GM19452 (cell line): ENCODE measurements at regions not wholly inside any gene's neighbourhood (a gene's known extent, or its start where the extent isn't known, plus 50 kb on each side); places are given as distances from the start of the nearest gene placed in this dataset.
A peak's percentile ranks its signal among the peaks of the same experiment; 100 is the strongest.
"Not testable (repeated sequence)": the region's sequence is repeated elsewhere in the genome, so short reads cannot be mapped to it uniquely, and the experiment has no call there.

Experiments used
- ATAC-seq: cut with Tn5 transposase; IDR thresholded peaks from one replicate; pipeline ENCODE4 v1.9.1; 2021; ENCODE audit not compliant: unreplicated experiment

DNA sequence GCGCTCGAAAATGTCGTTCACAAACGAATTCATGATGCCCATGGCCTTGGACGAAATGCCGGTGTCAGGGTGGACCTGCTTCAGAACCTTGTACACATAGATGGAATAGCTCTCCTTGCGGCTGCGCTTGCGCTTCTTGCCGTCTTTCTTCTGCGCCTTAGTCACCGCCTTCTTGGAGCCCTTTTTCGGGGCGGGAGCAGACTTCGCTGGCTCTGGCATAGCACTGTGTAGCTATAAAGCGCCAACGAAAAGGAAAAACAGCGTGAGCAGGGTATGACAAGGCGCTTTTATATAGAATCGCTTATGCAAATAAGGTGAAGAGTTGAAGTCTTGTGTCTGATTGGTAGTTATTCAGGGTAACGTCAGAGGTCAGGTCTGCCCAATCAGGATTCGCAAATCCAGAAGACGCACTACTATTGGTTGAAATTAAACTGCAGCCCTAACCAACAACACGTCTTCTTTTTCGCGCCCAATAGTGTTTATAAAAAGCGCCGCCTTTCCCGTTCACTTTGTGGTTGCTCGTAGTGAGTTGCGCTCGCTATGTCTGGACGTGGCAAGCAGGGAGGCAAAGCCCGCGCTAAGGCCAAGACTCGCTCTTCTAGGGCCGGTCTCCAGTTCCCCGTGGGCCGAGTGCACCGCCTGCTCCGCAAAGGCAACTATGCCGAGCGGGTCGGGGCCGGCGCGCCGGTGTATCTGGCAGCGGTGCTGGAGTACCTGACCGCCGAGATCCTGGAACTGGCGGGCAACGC, 114.8 kb upstream of the PRSS16 start:
- ATAC-seq: peak; percentile 66

DNA sequence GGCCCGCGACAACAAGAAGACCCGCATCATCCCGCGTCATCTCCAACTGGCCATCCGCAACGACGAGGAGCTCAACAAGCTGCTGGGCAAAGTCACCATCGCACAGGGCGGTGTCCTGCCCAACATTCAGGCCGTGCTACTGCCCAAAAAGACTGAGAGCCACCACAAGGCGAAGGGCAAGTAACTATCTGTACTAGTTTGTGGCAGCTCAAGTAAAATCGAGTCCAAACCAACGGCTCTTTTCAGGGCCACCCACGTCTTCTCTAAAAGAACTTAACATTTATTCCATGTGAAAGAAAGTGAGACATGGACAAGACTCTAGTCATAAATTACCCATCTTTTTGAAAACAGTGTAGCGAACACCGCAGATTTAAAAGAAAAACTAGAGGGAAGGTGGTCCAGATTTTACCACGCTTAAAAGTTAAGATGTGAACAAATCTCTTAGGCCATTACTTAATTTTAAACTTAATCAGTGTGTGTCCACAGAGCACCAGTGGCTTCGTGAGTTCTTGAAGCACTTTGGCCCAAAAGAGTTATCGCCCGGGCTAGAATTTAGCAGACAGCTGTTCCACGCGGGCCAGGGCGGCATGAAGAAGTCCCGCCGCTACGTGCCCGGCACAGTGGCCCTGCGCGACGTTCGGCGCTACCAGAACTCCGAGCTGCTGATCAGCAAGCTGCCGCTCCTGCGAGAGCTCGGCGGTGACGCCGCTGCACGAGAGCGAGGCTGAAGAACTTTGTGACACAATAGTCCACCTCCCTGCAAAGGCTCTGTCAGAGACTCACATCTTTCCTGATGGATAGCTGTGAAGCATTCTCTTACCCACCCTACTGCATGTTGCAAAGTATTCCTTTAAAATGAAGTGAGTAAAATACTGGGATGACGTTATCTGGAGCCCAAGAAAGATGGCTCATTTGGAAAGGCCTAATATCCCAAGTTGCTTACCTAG, 113.9 kb upstream of the PRSS16 start:
- no peak for ATAC-seq

DNA sequence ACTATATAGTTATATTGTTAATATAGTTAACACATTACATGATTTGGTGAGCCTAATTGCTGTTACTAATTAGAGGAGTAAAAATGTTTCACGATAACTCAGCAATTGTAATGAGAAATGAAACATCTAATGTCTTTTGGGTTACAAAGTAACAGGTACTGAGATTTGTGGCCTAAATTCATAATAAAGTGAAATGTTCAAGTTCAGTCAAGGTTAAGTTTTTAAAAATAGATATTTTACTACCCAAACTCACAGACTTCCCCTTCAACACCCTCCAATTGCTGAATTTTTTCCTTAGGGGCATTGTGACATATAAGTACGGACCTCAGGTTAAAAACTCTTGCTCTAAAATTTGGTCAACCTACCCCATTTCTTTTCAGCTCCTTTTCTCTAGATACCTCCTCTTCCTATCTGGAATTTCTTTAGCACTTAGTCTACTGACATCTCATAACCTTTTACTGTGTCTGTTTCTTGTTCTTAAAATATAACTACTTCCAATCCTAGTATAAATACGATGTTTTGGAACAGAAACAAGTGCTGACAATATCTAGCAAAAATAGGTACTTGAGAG, 112.3 kb upstream of the PRSS16 start:
- no peak for ATAC-seq

DNA sequence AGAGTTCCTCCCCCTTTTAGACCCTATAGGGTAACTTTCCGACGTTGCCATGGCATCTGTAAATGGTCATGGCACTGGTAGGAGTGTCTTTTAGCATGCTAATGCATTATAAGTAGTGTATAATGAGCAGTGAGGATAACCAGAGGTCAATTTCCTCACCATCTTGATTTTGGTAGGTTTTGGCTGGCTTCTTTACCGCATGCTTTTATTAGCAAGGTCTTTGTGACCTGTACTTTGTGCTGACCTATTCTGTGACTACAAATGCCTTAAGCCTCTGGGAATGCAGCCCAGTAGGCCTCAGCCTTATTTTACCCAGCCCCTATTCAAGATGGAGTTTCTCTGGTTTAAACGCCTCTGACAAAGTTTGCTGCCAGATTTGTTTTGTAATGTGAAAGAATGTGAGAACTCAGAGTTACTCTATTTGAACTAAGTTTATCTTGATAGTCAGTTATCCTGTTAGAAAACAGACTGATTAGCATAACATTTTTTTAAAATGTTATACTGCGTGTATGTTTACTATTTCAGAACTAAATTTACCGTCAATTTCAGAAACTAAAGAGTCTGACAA, 111.3 kb upstream of the PRSS16 start:
- ATAC-seq: no peak

DNA sequence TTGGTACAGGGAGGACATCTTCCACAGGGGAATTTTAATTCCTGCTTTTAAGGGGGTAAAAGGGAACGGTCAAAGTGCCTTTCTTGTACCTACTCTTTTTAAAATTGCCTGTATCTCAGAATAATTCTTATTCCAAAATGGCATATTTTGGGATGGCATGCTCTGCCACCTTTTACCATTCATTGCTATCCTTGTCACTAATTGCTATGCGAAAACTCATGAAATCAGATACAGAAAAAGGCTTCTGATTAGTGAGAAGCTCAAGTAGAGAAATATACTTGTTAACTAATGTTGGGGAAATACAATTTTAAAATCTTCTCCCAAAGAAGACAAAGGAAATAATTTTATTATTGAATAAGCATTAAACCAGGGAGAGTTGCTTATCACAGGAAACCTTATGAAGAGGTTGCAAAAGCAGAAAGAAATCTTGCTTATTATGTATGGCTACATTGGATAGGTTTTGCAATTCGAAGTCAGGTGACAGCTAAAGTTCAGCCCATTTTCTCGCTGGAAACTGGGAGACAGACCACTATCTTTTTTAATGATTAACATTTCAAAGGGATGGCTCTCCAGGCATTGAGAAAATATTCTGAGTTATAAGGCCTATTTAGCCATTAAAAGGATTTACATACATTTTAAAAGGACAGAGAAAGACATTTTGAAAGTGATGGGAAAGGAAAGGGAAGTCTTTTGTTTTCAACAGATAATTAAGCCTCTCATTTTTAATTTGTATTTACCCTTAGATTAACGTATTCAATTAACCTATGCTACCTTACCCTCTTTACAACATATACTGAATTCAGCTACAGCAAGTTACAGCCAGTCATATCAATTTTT, 110.3 kb upstream of the PRSS16 start:
- no peak for ATAC-seq

DNA sequence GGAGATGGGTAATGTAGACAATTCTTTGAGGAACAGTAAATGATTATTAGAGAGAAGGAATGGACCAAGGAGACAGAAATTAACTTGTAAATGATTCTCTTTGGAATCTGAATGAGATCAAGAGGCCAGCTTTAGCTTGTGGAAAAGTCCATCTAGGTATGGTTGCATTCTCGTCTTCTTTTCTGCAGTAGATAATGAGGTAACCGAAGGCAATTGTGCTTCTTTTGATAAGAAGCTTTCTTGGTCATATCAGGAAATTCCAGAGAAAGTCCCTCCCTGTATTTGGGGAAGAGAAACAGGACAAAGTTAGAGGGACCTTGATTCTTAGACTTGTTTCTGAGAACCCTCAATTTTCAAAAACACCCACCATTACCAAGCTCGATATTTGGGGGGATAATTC, 109.1 kb upstream of the PRSS16 start:
- no peak for ATAC-seq

DNA sequence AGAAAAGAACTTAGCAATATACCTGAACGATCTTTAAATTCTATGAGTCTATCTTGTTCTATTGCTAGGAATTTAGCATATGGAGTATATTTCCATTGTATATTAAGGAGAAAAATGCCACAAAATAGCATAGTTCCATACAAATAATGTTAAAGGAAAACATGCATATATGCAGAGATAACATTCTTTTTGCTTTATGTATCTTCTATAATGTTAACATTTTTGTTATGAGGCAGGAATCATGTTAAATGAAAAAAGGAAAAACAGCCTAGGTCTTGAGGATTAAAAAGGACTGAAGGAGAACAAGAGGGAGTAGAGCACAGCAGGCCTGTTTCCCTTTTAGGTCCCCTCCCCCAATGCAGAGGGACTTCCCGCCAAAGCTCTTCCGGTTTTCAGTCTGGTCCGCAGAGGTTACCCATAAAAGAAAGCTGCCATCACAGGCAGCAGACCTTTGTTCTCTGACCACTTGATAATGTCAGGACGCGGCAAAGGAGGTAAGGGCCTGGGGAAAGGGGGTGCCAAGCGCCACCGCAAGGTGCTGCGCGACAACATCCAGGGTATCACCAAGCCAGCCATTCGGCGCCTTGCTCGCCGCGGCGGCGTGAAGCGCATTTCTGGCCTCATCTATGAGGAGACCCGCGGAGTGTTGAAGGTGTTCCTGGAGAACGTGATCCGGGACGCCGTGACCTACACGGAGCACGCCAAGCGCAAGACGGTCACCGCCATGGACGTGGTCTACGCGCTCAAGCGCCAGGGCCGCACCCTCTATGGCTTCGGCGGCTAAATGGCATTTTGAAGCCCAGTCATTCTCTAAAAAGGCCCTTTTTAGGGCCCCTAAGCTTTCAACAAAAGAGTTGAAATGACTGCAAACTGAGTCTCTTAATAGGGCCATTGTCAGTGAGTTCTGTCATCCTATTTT, 108.4 kb upstream of the PRSS16 start:
- peak; percentile 64 for ATAC-seq

DNA sequence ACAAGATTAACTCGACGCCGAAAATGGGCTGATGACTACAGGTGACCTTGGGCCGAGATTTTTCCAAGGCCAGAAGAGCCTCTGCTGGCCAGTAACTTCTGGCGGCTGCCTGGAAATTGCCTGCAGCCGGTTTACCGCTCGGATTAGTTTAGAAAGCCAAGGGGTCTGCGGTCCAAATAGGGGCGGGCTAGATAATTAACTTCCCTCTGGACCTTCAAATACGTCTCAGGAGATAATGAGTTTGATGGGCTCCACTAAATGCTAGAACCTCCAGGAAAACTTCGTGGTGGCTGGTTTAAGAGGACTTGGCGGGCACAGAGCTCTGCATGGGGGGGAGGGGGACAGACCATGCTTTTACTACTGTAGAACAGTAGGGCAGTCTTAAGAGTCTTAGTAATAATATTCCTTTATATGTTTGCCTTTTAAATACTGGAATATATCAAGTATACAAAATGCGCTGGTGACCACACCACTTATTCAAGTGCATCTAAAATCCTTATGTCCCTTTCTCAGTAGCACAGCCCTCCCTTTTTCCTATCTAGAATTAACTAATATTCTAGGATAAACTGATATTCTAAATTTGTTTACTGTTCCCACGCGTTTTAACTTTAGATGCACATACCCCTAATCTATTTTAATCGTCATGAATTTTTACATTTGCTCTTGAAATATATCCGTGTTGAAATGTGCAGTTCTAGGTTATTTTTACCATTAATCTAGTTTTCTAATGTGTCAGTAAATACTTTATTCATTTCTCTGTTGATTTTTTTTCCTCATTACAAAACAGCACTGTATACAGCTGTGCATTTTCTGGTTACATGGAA, 107.5 kb upstream of the PRSS16 start:
- ATAC-seq: peak; percentile 12

DNA sequence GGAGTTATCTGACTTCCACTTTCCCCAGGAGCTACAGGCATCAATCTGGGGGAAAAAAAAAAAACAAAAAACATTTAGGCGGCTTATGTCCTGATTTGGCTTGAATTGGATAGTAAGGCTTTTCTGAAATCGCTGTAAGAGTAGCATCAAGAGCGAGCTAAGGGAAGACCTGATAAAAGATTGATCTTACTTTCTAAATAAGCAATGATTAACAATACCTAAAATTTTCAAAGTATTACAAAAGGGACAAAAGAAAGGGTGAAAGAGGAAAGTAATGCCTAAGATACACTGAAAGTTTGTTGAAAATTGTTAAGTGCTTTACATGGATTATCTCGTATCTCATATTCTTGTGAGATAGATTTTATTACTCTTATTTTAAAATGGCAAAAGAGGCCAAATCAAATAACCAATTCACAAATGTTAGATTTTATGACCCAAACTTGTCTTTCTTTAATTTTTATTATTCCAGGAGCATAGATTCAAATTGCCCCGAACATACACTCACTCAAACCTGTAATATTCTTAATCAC, 106.4 kb upstream of the PRSS16 start:
- ATAC-seq: no peak

DNA sequence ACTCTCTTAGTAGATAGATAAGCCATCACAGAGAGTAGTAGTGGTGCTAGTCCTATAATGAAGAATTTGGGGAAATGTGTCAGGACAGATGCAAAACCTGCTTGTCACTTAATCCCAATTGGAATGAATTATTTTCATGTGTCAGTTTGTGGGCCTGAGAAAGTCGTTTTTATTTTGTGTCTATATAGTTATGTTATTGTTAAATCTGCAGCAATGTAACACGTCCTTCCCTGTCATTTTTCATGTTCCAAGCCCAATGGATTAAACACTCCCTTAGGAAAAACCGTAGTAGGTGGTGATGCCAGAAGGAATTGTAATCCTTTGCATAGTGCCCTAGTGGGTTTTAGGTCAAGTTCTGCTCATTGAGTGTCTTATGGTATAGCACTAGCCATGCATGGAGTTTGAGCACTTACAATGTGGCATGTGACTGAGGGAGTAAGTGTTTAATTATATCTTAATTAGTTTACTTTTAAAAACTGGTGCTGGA, 105.9 kb upstream of the PRSS16 start:
- ATAC-seq: no peak

DNA sequence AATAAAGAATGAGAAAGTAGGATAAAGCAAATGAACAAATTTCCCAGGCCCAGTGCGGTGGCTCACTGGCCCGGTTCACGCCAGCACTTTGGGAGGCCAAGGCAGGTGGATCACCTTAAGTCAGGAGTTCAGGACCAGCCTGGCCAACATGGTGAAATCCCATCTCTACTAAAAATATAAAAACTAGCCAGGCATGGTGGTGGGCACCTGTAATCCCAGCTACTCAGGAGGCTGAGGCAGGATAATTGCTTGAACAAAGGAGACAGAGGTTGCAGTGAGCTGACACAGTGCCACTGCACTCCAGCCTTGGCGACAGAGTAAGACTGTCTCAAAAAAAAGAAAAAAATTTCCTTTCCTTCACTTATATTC, 104.5 kb upstream of the PRSS16 start:
- not testable (repeated sequence) for ATAC-seq

DNA sequence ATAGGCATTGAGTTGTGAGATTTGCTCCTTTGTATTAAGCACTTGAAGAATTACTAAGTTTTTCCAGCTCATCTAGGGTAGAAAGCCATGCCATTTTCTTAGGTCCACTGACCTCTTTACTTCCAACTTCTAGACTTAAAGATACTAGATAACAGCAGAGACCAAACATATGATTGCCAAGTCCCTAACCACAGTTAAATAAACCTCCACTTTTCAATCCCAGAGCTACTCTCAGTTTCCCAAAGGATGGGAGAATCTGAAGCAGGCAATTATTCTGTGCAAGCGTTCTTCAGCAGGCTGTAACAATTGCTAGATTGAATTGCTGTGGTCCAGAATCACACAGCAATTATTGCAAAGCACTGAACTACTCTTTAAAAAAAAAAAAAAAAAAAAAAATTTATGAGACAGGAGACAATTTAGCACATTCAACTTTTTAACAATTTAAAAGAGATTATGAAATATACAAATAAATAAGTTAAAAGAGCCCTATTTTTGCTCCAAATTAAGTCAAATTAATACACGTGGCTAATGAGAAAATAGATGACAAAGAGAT, 104.0 kb upstream of the PRSS16 start:
- ATAC-seq: no peak

DNA sequence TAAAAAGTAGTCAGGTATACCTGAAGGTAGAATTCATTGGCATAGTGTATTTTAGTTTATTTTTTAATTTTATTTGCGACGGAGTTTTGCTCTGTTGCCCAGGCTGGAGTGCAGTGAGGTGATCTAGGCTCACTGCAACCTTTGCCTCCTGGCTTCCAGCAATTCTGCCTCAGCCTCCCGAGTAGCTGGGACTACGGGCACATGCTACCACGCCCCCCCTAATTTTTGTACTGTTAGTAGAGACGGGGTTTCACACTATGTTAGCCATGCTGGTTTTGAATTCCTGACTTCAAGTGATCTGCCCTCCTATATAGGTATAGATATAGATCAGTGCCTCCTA, 102.8 kb upstream of the PRSS16 start:
- no peak for ATAC-seq

DNA sequence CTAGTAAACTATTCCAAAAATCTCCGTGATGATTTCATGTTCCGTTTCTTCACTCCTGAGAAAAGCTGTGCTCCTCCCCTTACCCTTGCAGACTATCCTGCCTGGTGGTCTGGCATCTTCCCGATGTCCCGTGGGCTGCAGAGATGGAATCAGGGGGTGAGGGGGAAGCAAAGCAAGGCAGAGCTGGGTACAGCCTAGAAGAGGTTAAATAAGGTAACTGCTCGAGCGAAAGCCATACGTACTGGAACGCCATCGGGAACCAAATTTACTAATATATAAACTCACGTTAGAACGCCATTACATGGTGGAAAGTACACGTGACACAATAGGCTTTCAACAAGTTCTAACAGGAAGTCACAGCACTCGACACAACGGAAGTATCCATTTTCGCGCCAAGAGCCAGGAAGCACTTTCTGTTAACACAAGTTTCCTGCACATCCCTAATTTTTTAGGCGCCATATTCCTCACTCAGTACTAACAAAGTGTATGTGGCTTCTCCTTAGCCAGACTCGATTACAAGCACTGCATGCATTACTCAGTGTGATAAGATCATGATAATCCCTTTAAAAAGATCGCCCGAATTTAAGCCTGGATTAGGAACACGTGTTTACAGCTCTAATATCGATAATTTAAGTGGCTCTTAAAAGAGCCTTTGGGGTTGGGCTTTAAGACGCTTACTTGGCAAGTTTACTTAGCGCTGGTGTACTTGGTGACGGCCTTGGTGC, 101.6 kb upstream of the PRSS16 start:
- ATAC-seq: no peak

DNA sequence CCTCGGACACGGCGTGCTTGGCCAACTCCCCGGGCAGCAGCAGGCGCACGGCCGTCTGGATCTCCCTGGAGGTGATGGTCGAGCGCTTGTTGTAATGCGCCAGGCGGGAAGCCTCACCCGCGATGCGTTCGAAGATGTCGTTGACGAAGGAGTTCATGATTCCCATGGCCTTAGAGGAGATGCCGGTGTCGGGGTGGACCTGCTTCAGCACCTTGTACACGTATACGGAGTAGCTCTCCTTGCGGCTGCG, 101.1 kb upstream of the PRSS16 start:
- ATAC-seq: not testable (repeated sequence)

DNA sequence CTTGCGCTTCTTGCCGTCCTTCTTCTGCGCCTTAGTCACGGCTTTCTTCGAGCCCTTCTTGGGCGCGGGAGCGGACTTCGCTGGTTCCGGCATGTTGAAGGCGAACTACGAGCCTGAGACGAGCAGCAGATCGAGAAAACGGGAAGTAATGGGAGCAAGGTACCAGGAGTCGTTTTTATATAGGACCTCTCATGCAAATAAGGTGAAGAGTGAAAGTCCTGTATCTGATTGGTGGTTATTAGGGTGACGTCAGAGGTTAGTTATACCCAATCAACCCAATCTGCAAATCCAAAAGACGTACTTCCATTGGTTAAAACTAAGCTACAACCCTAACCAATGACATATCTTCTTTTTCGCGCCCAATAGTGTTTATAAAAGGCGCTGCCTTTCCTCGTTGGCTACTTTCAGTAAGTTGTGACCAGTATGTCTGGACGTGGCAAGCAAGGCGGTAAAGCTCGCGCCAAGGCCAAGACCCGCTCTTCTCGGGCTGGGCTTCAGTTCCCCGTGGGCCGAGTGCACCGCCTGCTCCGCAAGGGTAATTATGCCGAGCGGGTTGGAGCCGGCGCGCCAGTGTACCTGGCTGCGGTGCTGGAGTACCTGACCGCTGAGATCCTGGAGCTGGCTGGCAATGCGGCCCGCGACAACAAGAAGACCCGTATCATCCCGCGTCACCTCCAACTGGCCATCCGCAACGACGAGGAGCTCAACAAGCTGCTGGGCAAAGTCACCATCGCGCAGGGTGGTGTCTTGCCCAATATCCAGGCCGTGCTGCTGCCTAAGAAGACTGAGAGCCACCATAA, 100.6 kb upstream of the PRSS16 start:
- ATAC-seq: peak; percentile 78

DNA sequence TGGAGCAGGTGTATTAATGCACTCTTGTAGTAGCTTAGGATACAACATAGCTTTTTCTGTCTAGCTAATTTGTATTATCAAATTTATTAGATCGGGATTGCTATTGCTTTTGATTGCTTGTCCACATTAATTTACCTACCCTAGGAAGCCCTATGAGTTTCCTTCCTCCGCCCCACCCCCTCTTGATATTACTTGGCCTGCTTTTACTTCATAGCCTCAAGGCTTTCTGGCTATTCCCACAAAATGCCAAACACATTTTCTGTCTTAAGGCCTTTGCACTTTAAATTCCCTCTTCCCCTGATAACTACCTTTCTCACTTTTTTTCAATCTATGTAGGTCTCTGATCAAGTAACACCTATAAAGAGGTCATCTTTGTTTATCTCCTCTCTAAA, 99.1 kb upstream of the PRSS16 start:
- no peak for ATAC-seq
